ENCODE measurements at regions not wholly inside any gene's neighbourhood (a gene's known extent, or its start where the extent isn't known, plus 50 kb on each side); places are given as distances from the start of the nearest gene placed in this dataset.
"Not testable (repeated sequence)": the region's sequence is repeated elsewhere in the genome, so short reads cannot be mapped to it uniquely, and the experiment has no call there.

- DNase-seq (ENCODE audit: low read depth): no peak
- H3K4me3 ChIP-seq (ENCODE audit: low read length): no peak overlapping the region
- no peak for TF ChIP-seq CTCF (IDR thresholded peaks at IDR 0.05; ENCODE audit: insufficient read depth, low read depth, low read length, missing control alignments)
These were observed 110.0 kb upstream of the MYO3A start for GRCh38 chr10:25824050-25824449.

DNA sequence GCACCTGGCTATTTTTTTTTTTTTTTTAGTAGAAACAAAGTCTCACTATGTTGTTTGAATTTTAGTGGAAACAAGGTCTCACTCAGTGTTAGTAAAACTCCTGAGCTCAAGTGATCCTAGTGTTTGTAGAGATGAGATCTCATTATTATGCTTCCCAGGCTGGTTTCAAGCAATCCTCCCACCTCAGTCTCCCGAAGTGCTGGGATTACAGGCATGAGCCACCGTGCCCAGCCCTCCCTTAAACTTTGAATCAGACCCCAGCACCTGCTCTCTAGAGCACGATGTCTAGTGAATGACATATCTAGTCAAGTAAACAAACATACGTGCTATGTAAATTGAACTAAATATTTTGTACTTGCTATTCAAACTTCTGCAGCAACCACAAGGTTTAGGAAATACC lies 105.6 kb upstream of the MYO3A start:
- DNase-seq (ENCODE audit: low read depth): no peak
- H3K4me3 ChIP-seq (ENCODE audit: low read length): no peak overlapping the region
- no peak for TF ChIP-seq CTCF (IDR thresholded peaks at IDR 0.05; ENCODE audit: insufficient read depth, low read depth, low read length, missing control alignments)

DNA sequence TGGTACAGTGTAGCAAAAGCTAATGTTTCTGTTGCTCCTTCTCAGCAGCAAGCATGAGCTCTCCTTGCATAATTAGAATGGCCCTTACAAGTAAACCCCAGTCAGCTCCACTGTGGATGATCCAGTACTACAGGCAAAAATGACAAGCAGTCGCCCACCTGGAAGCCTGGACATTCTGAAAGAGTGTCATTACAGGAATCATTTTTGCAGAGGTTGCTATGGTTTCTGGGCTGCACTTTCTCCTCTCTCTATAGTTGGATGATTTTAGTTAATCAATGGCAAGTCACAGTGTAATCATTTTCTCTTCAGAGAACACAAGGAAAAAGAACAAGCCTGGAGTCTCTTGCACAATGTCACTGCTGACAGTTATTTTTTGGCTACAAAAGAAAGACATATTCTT lies 102.9 kb upstream of the MYO3A start:
- DNase-seq (ENCODE audit: low read depth): no peak
- TF ChIP-seq CTCF (IDR thresholded peaks at IDR 0.05; ENCODE audit: insufficient read depth, low read depth, low read length, missing control alignments): no peak

DNA sequence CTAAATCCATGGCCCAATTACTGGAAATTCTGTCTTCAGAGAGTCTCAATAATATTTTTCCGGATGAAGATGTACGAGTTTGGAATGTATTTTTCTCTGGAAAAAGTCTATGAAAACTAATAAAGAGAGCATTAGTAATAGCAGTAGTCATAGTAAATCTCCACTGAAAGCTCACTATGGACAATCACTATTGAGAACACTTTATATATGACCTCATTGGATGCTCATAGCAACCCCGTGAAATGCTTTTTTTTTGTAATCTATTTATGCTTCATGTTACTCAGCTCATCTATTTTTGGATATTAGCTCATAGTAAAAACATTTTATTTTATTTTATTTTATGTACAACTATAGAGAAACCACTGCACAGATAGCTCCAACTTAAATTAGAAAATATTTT lies 94.3 kb upstream of the MYO3A start:
- no peak for DNase-seq (ENCODE audit: low read depth)
- no peak overlapping the region for H3K4me3 ChIP-seq (ENCODE audit: low read length)
- no peak for TF ChIP-seq CTCF (IDR thresholded peaks at IDR 0.05; ENCODE audit: insufficient read depth, low read depth, low read length, missing control alignments)

More for the DNA sequence above, 102.9 kb upstream of the MYO3A start:
- no peak overlapping the region for H3K4me3 ChIP-seq (ENCODE audit: low read length)

- DNase-seq (ENCODE audit: low read depth): not testable (repeated sequence)
These were observed 93.2 kb upstream of the MYO3A start for GRCh38 chr10:25840875-25841274.

DNA sequence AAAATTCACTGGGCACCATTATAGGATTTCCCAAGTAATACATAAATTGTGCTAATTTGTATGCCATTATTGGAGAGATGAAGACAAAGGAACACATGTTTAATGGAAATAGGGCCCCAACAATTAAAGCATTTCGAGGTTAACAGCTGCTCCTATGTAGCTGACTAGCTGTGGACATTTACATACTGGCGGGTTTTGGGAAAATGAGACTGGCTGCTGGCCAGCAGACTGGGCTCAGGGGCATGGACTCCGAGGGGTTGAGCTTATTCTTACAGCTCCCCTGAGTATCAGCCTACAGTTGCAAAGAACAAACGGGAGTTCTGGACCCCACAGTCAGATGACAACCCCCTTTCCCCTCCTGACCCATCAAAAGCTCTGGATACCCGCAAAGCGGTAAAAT lies 91.9 kb upstream of the MYO3A start:
- no peak for TF ChIP-seq CTCF (IDR thresholded peaks at IDR 0.05; ENCODE audit: insufficient read depth, low read depth, low read length, missing control alignments)
- no peak for DNase-seq (ENCODE audit: low read depth)
- no peak overlapping the region for H3K4me3 ChIP-seq (ENCODE audit: low read length)

More at GRCh38 chr10:25840875-25841274, 93.2 kb upstream of the MYO3A start:
- not testable (repeated sequence) for H3K4me3 ChIP-seq (ENCODE audit: low read length)

DNA sequence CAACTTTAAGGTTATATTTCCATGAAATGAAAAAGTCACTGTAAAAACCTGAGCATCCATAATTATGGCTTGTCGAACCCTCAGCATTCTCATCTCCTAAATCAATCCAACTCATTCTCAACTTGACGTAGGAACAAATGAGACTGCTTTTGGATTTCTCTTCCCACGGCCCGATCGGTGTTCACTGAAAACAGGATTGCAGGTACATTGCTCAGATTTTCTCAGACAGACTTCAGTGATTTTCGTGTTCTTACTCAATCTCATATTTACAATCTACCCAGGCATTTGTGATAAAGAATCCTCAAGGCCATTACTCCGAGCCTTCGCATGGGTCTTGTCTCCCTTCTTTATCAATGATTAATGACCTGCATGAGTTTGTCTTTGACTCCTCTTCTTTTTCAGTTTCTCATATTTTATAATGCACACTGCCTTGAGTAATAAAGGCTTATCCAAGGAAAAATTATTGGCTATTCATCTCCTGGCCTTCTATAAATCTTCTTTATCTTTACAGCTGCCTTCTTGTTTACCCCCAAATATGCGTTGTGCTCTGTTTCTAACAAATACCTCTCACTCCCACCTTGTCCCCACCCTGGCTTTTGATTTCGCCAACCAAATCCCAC lies 90.4 kb upstream of the MYO3A start:
- TF ChIP-seq CTCF (IDR thresholded peaks at IDR 0.05; ENCODE audit: insufficient read depth, low read depth, low read length, missing control alignments): no peak
- no peak overlapping the region for H3K4me3 ChIP-seq (ENCODE audit: low read length)
- DNase-seq (ENCODE audit: low read depth): no peak

GRCh38 chr10:25844716-25845115 lies 89.3 kb upstream of the MYO3A start:
- DNase-seq (ENCODE audit: low read depth); H3K4me3 ChIP-seq (ENCODE audit: low read length): not testable (repeated sequence)

Data from epithelial cell of esophagus (primary cell).